ENCODE measurements at regions not wholly inside any gene's neighbourhood (a gene's known extent, or its start where the extent isn't known, plus 50 kb on each side); places are given as distances from the start of the nearest gene placed in this dataset.
"Not testable (repeated sequence)": the region's sequence is repeated elsewhere in the genome, so short reads cannot be mapped to it uniquely, and the experiment has no call there.

DNA sequence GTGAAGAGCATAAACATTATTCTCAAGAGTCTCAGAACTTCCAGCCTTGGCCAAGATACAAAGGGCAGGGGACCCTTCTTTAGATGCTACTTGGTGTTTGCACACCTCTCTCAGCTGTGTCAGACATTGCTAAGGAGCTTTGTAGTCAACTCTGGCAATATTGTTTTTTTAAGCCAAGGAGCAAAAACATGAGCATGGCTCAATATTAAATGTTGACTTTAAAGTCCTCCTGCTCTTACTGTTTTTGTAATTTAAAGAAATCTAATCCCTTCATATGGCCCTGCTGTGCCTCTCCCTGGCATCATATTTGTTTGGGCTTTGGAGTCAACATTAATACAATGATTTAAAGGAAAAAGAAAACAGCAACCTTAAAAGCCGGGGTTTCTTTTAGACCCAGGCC, 67.9 kb upstream of the TMEM170B start:
- no peak for DNase-seq (ENCODE audit: low spot score)
- Histone ChIP-seq H3K27me3 (no peaks in the 10 kb centered on the region), H3K27ac (no peak overlapping the region), H3K9me3 (no peaks in the 10 kb centered on the region), H3K36me3 (no peaks in the 10 kb centered on the region), H3K4me1 (no peaks in the 10 kb centered on the region), H3K4me3 (no peak overlapping the region)
- TF ChIP-seq, protein P1, sequence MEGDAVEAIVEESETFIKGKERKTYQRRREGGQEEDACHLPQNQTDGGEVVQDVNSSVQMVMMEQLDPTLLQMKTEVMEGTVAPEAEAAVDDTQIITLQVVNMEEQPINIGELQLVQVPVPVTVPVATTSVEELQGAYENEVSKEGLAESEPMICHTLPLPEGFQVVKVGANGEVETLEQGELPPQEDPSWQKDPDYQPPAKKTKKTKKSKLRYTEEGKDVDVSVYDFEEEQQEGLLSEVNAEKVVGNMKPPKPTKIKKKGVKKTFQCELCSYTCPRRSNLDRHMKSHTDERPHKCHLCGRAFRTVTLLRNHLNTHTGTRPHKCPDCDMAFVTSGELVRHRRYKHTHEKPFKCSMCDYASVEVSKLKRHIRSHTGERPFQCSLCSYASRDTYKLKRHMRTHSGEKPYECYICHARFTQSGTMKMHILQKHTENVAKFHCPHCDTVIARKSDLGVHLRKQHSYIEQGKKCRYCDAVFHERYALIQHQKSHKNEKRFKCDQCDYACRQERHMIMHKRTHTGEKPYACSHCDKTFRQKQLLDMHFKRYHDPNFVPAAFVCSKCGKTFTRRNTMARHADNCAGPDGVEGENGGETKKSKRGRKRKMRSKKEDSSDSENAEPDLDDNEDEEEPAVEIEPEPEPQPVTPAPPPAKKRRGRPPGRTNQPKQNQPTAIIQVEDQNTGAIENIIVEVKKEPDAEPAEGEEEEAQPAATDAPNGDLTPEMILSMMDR (IDR thresholded peaks at IDR 0.05), result no peak

DNA sequence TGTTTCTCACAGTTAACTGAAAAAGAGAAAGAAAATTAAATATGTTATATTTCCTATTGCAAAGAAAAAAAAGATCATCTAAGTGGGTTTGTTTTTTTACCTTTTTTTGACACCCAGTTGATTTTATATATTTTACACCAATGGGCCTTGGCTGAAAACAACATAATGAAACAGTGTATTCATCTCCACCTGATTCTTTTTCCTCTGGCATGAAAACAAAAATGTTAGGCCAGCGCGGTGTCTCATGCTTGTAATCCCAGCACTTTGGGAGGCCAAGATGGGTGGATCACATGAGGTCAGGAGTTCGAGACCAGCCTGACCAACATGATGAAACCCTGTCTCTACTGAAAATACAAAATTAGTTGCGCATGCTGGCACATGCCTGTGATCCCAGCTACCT, 69.3 kb upstream of the TMEM170B start:
- not testable (repeated sequence) for DNase-seq (ENCODE audit: low spot score); H3K36me3 ChIP-seq; H3K4me1 ChIP-seq; H3K27ac ChIP-seq; H3K4me3 ChIP-seq; H3K27me3 ChIP-seq; H3K9me3 ChIP-seq

DNA sequence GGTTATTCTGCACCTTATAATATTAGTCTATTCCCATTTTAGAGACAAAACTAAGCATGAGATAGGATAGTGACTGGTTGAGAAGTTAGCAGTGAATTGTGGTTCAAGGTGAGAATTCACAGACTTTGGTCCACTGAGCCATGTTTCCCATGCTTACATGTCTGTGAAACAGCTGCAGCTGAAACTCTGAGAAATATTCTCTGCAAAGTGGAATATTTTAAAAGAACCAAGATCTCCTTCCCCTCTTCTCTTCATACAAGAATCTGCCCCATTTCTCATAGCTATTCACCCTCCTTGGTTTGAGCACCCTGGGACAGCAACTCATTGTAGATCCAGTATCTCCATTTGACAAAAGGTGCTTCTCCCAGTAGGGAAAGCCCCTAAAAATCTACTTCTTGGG, 70.2 kb upstream of the TMEM170B start:
- no peak overlapping the region for H3K4me3 ChIP-seq
- DNase-seq (ENCODE audit: low spot score), result no peak
- H3K9me3 ChIP-seq, result no peaks in the 10 kb centered on the region
- H3K27ac ChIP-seq, result no peak overlapping the region
- no peaks in the 10 kb centered on the region for H3K36me3 ChIP-seq
- H3K27me3 ChIP-seq, result no peaks in the 10 kb centered on the region
- no peaks in the 10 kb centered on the region for H3K4me1 ChIP-seq
- TF ChIP-seq, protein P1 (IDR thresholded peaks at IDR 0.05), result no peak

DNA sequence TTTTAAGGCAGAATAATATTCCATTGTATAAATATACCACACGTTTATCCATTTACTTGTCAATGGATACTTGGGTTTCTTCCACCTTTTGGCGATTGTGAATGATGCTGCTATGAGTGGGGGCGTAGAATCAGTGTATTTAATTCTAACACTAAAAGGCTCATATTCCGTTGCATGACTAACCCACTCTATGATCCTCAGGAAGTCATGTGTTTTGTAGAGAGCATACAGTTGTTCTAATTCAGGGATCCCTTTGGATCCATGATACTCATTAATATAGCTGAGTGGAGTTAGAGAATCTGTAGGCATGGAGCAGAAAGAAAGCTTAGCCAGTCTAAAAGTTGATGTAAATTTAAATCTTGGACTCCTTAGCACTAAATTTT, 74.2 kb upstream of the TMEM170B start:
- Histone ChIP-seq H3K36me3 (no peaks in the 10 kb centered on the region), H3K4me1 (no peaks in the 10 kb centered on the region), H3K27me3 (no peaks in the 10 kb centered on the region), H3K4me3 (no peak overlapping the region), H3K27ac (no peak overlapping the region), H3K9me3 (no peaks in the 10 kb centered on the region)
- TF ChIP-seq, protein P1 (IDR thresholded peaks at IDR 0.05), result no peak
- no peak for DNase-seq (ENCODE audit: low spot score)

DNA sequence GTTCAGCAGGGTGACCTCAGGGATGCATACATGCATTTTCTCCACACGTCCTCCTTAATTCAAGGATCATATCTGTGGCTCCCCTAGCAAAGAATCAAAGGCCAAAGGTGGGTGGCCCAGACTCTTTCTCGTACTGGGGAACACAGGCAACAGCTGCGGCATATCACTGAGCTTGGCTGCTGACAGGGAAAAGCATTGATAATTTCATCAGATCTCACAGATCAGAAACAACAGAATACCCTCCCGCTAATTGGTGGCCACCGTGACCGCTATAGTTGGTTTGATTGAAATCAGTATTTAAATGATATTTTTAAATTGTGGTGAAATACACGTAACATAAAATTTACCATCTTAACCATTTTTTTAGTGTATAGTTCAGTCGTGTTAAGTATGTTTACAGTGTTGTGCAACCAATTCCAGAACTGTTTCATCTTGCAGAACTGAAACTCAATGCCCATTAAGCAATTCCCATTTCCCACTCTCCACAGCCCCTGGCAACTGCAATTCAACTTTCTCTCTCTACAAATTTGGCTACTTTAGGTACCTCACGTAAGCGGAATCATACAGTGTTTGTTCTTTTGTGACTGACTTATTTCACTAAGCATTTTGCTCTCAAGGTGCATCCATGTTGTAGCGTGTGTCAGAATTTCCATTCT, 74.7 kb upstream of the TMEM170B start:
- H3K4me3 ChIP-seq, result no peak overlapping the region
- TF ChIP-seq, protein P1 (IDR thresholded peaks at IDR 0.05), result no peak
- no peak for DNase-seq (ENCODE audit: low spot score)
- H3K27ac ChIP-seq, result no peak overlapping the region
- H3K36me3 ChIP-seq, result no peaks in the 10 kb centered on the region
- no peaks in the 10 kb centered on the region for H3K9me3 ChIP-seq
- H3K4me1 ChIP-seq, result no peaks in the 10 kb centered on the region
- no peaks in the 10 kb centered on the region for H3K27me3 ChIP-seq

DNA sequence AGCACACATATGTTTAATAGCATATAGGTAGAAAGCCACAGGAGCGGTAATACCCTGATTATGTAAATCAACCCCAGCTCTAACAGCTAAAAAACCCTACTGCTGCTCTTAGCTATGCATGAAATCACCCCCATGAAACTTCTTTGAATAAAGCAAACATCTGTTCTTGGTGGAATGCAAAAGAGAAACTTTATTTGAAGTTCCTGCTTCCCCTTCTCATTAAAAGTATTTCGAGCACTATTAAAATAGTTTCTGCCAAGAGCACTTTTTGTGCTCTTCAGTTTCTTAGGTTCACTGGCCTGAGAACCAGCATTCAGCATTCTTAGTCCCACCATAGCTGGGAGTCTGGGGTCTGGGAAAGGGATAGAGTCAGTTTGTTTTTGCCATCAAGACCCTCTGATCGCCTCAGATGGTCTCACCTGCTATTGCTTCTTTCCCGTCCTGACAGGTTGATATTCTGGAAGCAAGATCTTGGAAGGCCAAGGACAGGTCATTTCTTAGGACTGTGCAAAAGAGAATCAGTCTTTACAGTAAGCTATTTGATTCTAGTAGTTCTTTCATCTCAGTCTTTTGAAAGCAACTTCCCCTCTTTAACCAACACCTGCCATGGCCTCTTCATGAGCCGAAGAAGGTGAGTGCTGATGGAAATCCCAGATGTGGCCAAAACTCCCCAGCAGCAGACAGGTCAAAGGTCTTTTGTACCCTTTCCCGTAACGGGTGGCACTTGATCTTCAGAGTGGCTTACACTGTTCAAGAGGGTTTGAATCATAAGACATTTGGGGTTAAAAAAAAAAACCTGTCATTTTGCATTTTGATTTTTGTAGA, 76.5 kb upstream of the TMEM170B start:
- no peaks in the 10 kb centered on the region for H3K27me3 ChIP-seq
- H3K4me1 ChIP-seq, result no peaks in the 10 kb centered on the region
- no peaks in the 10 kb centered on the region for H3K9me3 ChIP-seq
- no peak overlapping the region for H3K4me3 ChIP-seq
- no peak overlapping the region for H3K27ac ChIP-seq
- DNase-seq (ENCODE audit: low spot score), result no peak
- TF ChIP-seq, protein P1 (IDR thresholded peaks at IDR 0.05), result no peak
- H3K36me3 ChIP-seq, result no peaks in the 10 kb centered on the region

All from right atrium auricular region (tissue), 2 donors.